NCI-H146 treated with DMSO at 0.1 percent for 48 hours (cell line): ENCODE measurements at regions not wholly inside any gene's neighbourhood (a gene's known extent, or its start where the extent isn't known, plus 50 kb on each side); places are given as distances from the start of the nearest gene placed in this dataset.

Experiments used
- DNase-seq: peaks from one replicate; lab custom pipeline; 2025; ENCODE audit not compliant: unreplicated experiment; lab: John Stamatoyannopoulos, UW

- no peak for DNase-seq
Measured at GRCh38 chr7:54701982-54702381, 57.0 kb downstream of the SEC61G start.

GRCh38 chr7:54699715-54700114, 59.3 kb downstream of the SEC61G start:
- DNase-seq = no peak

- no peak for DNase-seq
Measured at GRCh38 chr7:54697659-54698186, 61.3 kb downstream of the SEC61G start.

- DNase-seq = no peak
Measured at GRCh38 chr7:54690892-54691291, 68.1 kb downstream of the SEC61G start.

GRCh38 chr7:54690050-54690443, 69.0 kb downstream of the SEC61G start:
- DNase-seq = no peak

- DNase-seq = no peak
Measured at GRCh38 chr7:54689394-54690049, 69.5 kb downstream of the SEC61G start.

GRCh38 chr7:54687462-54688212, 71.4 kb downstream of the SEC61G start:
- no peak for DNase-seq

GRCh38 chr7:54680377-54681005, 78.5 kb downstream of the SEC61G start:
- no peak for DNase-seq

GRCh38 chr7:54679490-54679817, 79.6 kb downstream of the SEC61G start:
- no peak for DNase-seq

- no peak for DNase-seq
Measured at GRCh38 chr7:54678763-54679489, 80.1 kb downstream of the SEC61G start.

- no peak for DNase-seq
Measured at GRCh38 chr7:54674891-54675290, 84.1 kb downstream of the SEC61G start.

- DNase-seq = no peak
Measured at GRCh38 chr7:54672519-54672918, 86.5 kb downstream of the SEC61G start.

- DNase-seq = peak; percentile 10
Measured at GRCh38 chr7:54664235-54665228, 94.5 kb downstream of the SEC61G start.

- no peak for DNase-seq
Measured at GRCh38 chr7:54663603-54664234, 95.3 kb downstream of the SEC61G start.

- no peak for DNase-seq
Measured at GRCh38 chr7:54663186-54663585, 95.8 kb downstream of the SEC61G start.

- no peak for DNase-seq
Measured at GRCh38 chr7:54662701-54663100, 96.3 kb downstream of the SEC61G start.

GRCh38 chr7:54653905-54654304, 105.1 kb downstream of the SEC61G start:
- no peak for DNase-seq

- DNase-seq = no peak
Measured at GRCh38 chr7:54643064-54643463, 100.9 kb downstream of the VSTM2A start.

GRCh38 chr7:54637712-54638396, 95.7 kb downstream of the VSTM2A start:
- DNase-seq = no peak
